Trophoblast cell (in vitro differentiated cells and primary cell): ENCODE measurements at regions not wholly inside any gene's neighbourhood (a gene's known extent, or its start where the extent isn't known, plus 50 kb on each side); places are given as distances from the start of the nearest gene placed in this dataset.
"Not testable (repeated sequence)": the region's sequence is repeated elsewhere in the genome, so short reads cannot be mapped to it uniquely, and the experiment has no call there.

Source experiments
- DNase-seq, 2 donors: peaks; one replicate each; pipeline ENCODE4 v3.0.0-alpha.2; 2016
- H2AFZ ChIP-seq: 2 replicates; pipeline ENCODE4 v1.6.1; 2013; ENCODE audit warnings: low read length, moderate library complexity, mild to moderate bottlenecking; ENCODE audit not compliant: insufficient read depth, poor library complexity
- H2AK5ac ChIP-seq: 2 replicates; pipeline ENCODE4 v1.6.1; 2013; ENCODE audit warnings: mild to moderate bottlenecking, low read length
- H2BK120ac ChIP-seq: 2 replicates; pipeline ENCODE4 v1.6.1; 2013; ENCODE audit warnings: low read length, mild to moderate bottlenecking, moderate library complexity; ENCODE audit not compliant: insufficient read depth, poor library complexity
- H2BK12ac ChIP-seq: 2 replicates; pipeline ENCODE4 v1.6.1; 2013; ENCODE audit warnings: mild to moderate bottlenecking, low read length, moderate library complexity
- H2BK5ac ChIP-seq: 2 replicates; pipeline ENCODE4 v1.6.1; 2013; ENCODE audit warnings: low read length, low read depth, moderate library complexity, mild to moderate bottlenecking; ENCODE audit not compliant: poor library complexity
- H3K14ac ChIP-seq: 2 replicates; pipeline ENCODE4 v1.6.1; 2013; ENCODE audit warnings: mild to moderate bottlenecking, low read length
- H3K18ac ChIP-seq: 2 replicates; pipeline ENCODE4 v1.6.1; 2013; ENCODE audit warnings: mild to moderate bottlenecking, low read length
- H3K23ac ChIP-seq: 2 replicates; pipeline ENCODE4 v1.6.1; 2013; ENCODE audit warnings: low read length
- H3K27ac ChIP-seq: 2 replicates; pipeline ENCODE4 v1.5.1; 2013; ENCODE audit warnings: low read depth, mild to moderate bottlenecking, inconsistent platforms, low read length, moderate library complexity
- H3K27me3 ChIP-seq: 2 replicates; pipeline ENCODE4 v1.6.1; 2013; ENCODE audit warnings: inconsistent platforms, mild to moderate bottlenecking, low read length, moderate library complexity; ENCODE audit not compliant: insufficient read depth
- H3K36me3 ChIP-seq, 2 experiments: 1 replicate in 1 of 2; 2 replicates in 1 of 2; pipeline ENCODE4 v1.6.1; 2013; ENCODE audit warnings: low read length in 2 of 2, mild to moderate bottlenecking in 2 of 2, moderate library complexity in 1 of 2; ENCODE audit not compliant: insufficient read depth in 2 of 2, control insufficient read depth in 1 of 2
- H3K4ac ChIP-seq: 2 replicates; pipeline ENCODE4 v1.6.1; 2013; ENCODE audit warnings: low read depth, mild to moderate bottlenecking, low read length, moderate library complexity
- H3K4me1 ChIP-seq, 2 experiments: 1 replicate in 1 of 2; 2 replicates in 1 of 2; pipeline ENCODE4 v1.6.1; 2013; ENCODE audit warnings: low read length in 2 of 2, mild to moderate bottlenecking in 2 of 2, moderate library complexity in 1 of 2; ENCODE audit not compliant: insufficient read depth in 2 of 2, control insufficient read depth in 1 of 2
- H3K4me2 ChIP-seq: 2 replicates; pipeline ENCODE4 v1.6.1; 2013; ENCODE audit warnings: inconsistent platforms, mild to moderate bottlenecking, low read length, moderate library complexity
- H3K4me3 ChIP-seq: 2 replicates; pipeline ENCODE4 v1.5.1; 2013; ENCODE audit warnings: mild to moderate bottlenecking, low read depth, low read length, inconsistent platforms
- H3K79me1 ChIP-seq: one replicate; pipeline ENCODE4 v1.6.1; 2013; ENCODE audit warnings: low read length
- H3K79me2 ChIP-seq: 2 replicates; pipeline ENCODE4 v1.6.1; 2013; ENCODE audit warnings: low read length, mild to moderate bottlenecking; ENCODE audit not compliant: control insufficient read depth, insufficient read depth, poor library complexity
- H3K9ac ChIP-seq: 2 replicates; pipeline ENCODE4 v1.6.1; 2013; ENCODE audit warnings: mild to moderate bottlenecking, low read length
- H3K9me3 ChIP-seq: 2 replicates; pipeline ENCODE4 v1.6.1; 2013; ENCODE audit warnings: low read depth, mild to moderate bottlenecking, control low read depth, inconsistent platforms, low read length; ENCODE audit not compliant: insufficient read depth
- H4K12ac ChIP-seq: 2 replicates; pipeline ENCODE4 v1.6.1; 2013; ENCODE audit warnings: low read depth, mild to moderate bottlenecking, low read length, moderate library complexity
- H4K8ac ChIP-seq: 2 replicates; pipeline ENCODE4 v1.6.1; 2013; ENCODE audit warnings: low read depth, mild to moderate bottlenecking, low read length, moderate library complexity
- H4K91ac ChIP-seq: one replicate; pipeline ENCODE4 v1.6.1; 2013; ENCODE audit warnings: low read depth, mild to moderate bottlenecking, low read length, moderate library complexity
- WGBS: extraction: QIAGEN DNeasy Blood & Tissue Kit; methylation state at CpG from one replicate; pipeline ENCODE4 v1.1.7; 2013; ENCODE audit warnings: missing lambda C conversion rate; ENCODE audit not compliant: insufficient read length, insufficient coverage; ENCODE audit errors: extremely low coverage; 5-methylcytosine and 5-hydroxymethylcytosine counted together

- Histone ChIP-seq H3K14ac (no peak overlapping the region), H2AK5ac (no peak overlapping the region), H3K4ac (no peak overlapping the region), H3K4me3 (no peak overlapping the region), H3K18ac (peak overlapping the region; percentile 40), H2BK12ac (peak overlapping the region; percentile 77), H4K8ac (peak overlapping the region; percentile 1), H3K27me3 (no peaks in the 10 kb centered on the region), H2BK120ac (peak overlapping the region; percentile 56), H3K27ac (peak overlapping the region; percentile 88), H3K9me3 (no peaks in the 10 kb centered on the region), H3K79me1 (peaks cover 34% of the 10 kb centered on the region), H2AFZ (no peak overlapping the region), H3K4me2 (peak overlapping the region; percentile 32), H3K79me2 (peaks cover 2% of the 10 kb centered on the region), H4K12ac (no peak overlapping the region), H3K9ac (no peak overlapping the region), H3K36me3 (no peaks in the 10 kb centered on the region), H3K4me1 (peaks cover 43 to 46% of the 10 kb centered on the region in 2 experiments), H2BK5ac (peak overlapping the region; percentile 7), H3K23ac (no peak overlapping the region), H4K91ac (peak overlapping the region; percentile 82)
- WGBS = no CpG with 5 or more reads among the region's 8 CpGs
- DNase-seq = peak; percentile 97 to 99
Measured at GRCh38 chr10:11687357-11687771, 54.8 kb upstream of the ECHDC3 start.

GRCh38 chr10:11685787-11686218, 56.4 kb upstream of the ECHDC3 start:
- Histone ChIP-seq H3K23ac (no peak overlapping the region), H2BK12ac (no peak overlapping the region), H2BK120ac (no peak overlapping the region), H3K18ac (no peak overlapping the region), H3K27me3 (no peaks in the 10 kb centered on the region), H3K27ac (peak overlapping the region; percentile 18), H3K14ac (no peak overlapping the region), H3K36me3 (no peaks in the 10 kb centered on the region), H3K9ac (no peak overlapping the region), H4K8ac (no peak overlapping the region), H3K9me3 (no peaks in the 10 kb centered on the region), H4K12ac (no peak overlapping the region), H2AFZ (no peak overlapping the region), H3K4me1 (peaks cover 43 to 46% of the 10 kb centered on the region in 2 experiments), H3K79me1 (peaks cover 34% of the 10 kb centered on the region), H3K4me3 (no peak overlapping the region), H2BK5ac (no peak overlapping the region), H2AK5ac (no peak overlapping the region), H3K4ac (no peak overlapping the region), H3K4me2 (no peak overlapping the region), H3K79me2 (peaks cover 2% of the 10 kb centered on the region), H4K91ac (no peak overlapping the region)
- WGBS = no CpG with 5 or more reads among the region's 7 CpGs
- peak in 1 of 2 donors; percentile 46 for DNase-seq

GRCh38 chr10:11684717-11685645, 57.2 kb upstream of the ECHDC3 start:
- no peak overlapping the region for H3K4me2 ChIP-seq
- peak overlapping the region; percentile 63 for H4K91ac ChIP-seq
- H3K14ac ChIP-seq = no peak overlapping the region
- peak overlapping the region; percentile 88 for H3K27ac ChIP-seq
- H4K8ac ChIP-seq = peak overlapping the region; percentile 29
- H3K4me1 ChIP-seq = peaks cover 43 to 46% of the 10 kb centered on the region in 2 experiments
- H3K9ac ChIP-seq = no peak overlapping the region
- H3K23ac ChIP-seq = no peak overlapping the region
- peaks cover 2% of the 10 kb centered on the region for H3K79me2 ChIP-seq
- peak overlapping the region; percentile 48 for H2BK120ac ChIP-seq
- H3K36me3 ChIP-seq = no peaks in the 10 kb centered on the region
- DNase-seq = peak; percentile 86 to 93
- H2BK5ac ChIP-seq = peak overlapping the region; percentile 81
- no peaks in the 10 kb centered on the region for H3K27me3 ChIP-seq
- H3K79me1 ChIP-seq = peaks cover 34% of the 10 kb centered on the region
- no peaks in the 10 kb centered on the region for H3K9me3 ChIP-seq
- H3K4ac ChIP-seq = no peak overlapping the region
- peak overlapping the region; percentile 9 for H2BK12ac ChIP-seq
- H3K18ac ChIP-seq = no peak overlapping the region
- no CpG with 5 or more reads among the region's 26 CpGs for WGBS
- H2AK5ac ChIP-seq = no peak overlapping the region
- H3K4me3 ChIP-seq = no peak overlapping the region
- no peak overlapping the region for H2AFZ ChIP-seq
- H4K12ac ChIP-seq = no peak overlapping the region

GRCh38 chr10:11684341-11684716, 57.9 kb upstream of the ECHDC3 start:
- not testable (repeated sequence) for DNase-seq, H3K18ac ChIP-seq, H3K79me2 ChIP-seq, H4K12ac ChIP-seq, H3K4me3 ChIP-seq, H3K14ac ChIP-seq, H2AK5ac ChIP-seq, H3K36me3 ChIP-seq, H3K9ac ChIP-seq, H3K4ac ChIP-seq, H2BK12ac ChIP-seq, H3K9me3 ChIP-seq, H3K23ac ChIP-seq, H2AFZ ChIP-seq, H3K27me3 ChIP-seq
- H4K8ac ChIP-seq = peak overlapping the region; percentile 29
- peak overlapping the region; percentile 63 for H4K91ac ChIP-seq
- peak overlapping the region; percentile 45 for H3K4me2 ChIP-seq
- H2BK5ac ChIP-seq = peak overlapping the region; percentile 81
- peaks cover 31% of the 10 kb centered on the region for H3K79me1 ChIP-seq
- peak overlapping the region; percentile 48 for H2BK120ac ChIP-seq
- peaks cover 38 to 43% of the 10 kb centered on the region in 2 experiments for H3K4me1 ChIP-seq
- peak overlapping the region; percentile 88 for H3K27ac ChIP-seq
- no CpG with 5 or more reads among the region's 4 CpGs for WGBS
